ENCODE measurements at regions not wholly inside any gene's neighbourhood (a gene's known extent, or its start where the extent isn't known, plus 50 kb on each side); places are given as distances from the start of the nearest gene placed in this dataset.

DNA sequence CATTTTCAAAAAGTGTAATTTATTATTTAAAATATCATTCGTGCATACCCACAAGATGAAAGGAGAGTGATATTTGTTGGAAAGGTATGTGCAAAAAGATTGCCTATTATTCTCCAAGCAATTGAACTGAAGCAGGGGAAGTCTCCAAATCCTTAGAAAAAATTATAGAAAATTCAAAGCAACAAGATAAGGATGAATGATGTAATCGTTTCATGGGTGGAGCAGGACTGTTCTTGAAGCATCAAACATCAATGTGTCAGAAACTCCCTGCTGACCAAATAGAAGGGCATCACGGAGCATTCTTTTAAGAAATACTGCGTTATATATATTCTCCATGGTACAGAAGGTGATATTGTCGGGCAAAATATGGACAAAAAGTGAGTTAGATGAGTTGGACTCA, 87.9 kb upstream of the SPAG17 start:
- Histone ChIP-seq H4K8ac (ENCODE audit: low read depth in 2 of 2, low read length in 2 of 2) (no peak overlapping the region), H4K20me1 (ENCODE audit: insufficient read depth, low read length) (no peaks in the 10 kb centered on the region), H3K23ac (ENCODE audit: low read depth, low read length) (no peak overlapping the region), H2AK5ac (ENCODE audit: low read depth, low read length) (no peak overlapping the region), H4K5ac (ENCODE audit: low read depth, low read length) (no peak overlapping the region), H2AK9ac (replicated peaks; ENCODE audit: low read depth, low read length, poor library complexity) (no peak overlapping the region), H3K4me2 (ENCODE audit: low read depth, low read length) (no peak overlapping the region), H3K27ac (ENCODE audit: insufficient read depth, low read length) (no peak overlapping the region), H2AFZ (replicated peaks; ENCODE audit: low read length, poor library complexity) (no peak overlapping the region), H2BK5ac (ENCODE audit: low read depth, low read length, poor library complexity, severe bottlenecking) (no peak overlapping the region), H3K9me1 (ENCODE audit: insufficient read depth, low read length) (no peaks in the 10 kb centered on the region), H3K4me1 (ENCODE audit: control insufficient read depth, insufficient read depth, low read length) (no peaks in the 10 kb centered on the region), H3K4me3 (ENCODE audit: insufficient read depth, low read depth, low read length) (no peak overlapping the region), H3K36me3 (ENCODE audit: control insufficient read depth, insufficient read depth, low read length) (no peaks in the 10 kb centered on the region), H4K91ac (ENCODE audit: insufficient read depth, low read depth, low read length) (no peak overlapping the region), H3K18ac (ENCODE audit: low read depth, low read length) (no peak overlapping the region), H2BK120ac (ENCODE audit: low read depth, low read length) (no peak overlapping the region), H3K9ac (ENCODE audit: low read depth, low read length) (no peak overlapping the region), H3K14ac (replicated peaks; ENCODE audit: low read depth, low read length) (no peak overlapping the region), H3K4ac (ENCODE audit: low read depth, low read length) (no peak overlapping the region), H3K79me1 (ENCODE audit: low read depth in 1 of 2, low read length in 2 of 2) (no peaks in the 10 kb centered on the region), H3K27me3 (ENCODE audit: control insufficient read depth, insufficient read depth, low read length) (no peaks in the 10 kb centered on the region), H3K56ac (ENCODE audit: extremely low read depth, insufficient read depth, low read length) (no peak overlapping the region), H2BK15ac (ENCODE audit: low read depth, low read length) (no peak overlapping the region), H3K9me3 (ENCODE audit: control insufficient read depth, insufficient read depth, low read length) (no peaks in the 10 kb centered on the region), H2BK20ac (ENCODE audit: low read depth, low read length) (no peak overlapping the region)
- BruUV-seq (replicated peaks): no TSS peak
- dilution Hi-C loops (cut with HindIII; ENCODE audit: low sequenced_read_pairs, unreplicated experiment) (no loop called here), in situ Hi-C loops (cut with MboI; ENCODE audit: low sequenced_read_pairs) (no loop called here), intact Hi-C loops (cut with micrococcal nuclease) (no loop called here)
- ATAC-seq (ENCODE audit: low read depth): no peak
- no CpG with 5 or more reads among the region's 5 CpGs for WGBS, 2 experiments (ENCODE audit: extremely low coverage in 2 of 2, insufficient read length in 1 of 2)
- CTCF ChIA-PET: no interaction called here
- DNase-seq: no peak
- no peak for TF ChIP-seq FOS (IDR thresholded peaks at IDR 0.05; ENCODE audit: low read depth, low read length)
- no peak for TF ChIP-seq RCOR1 (IDR thresholded peaks at IDR 0.05; ENCODE audit: insufficient replicate concordance, low read length)
- no peak for TF ChIP-seq BHLHE40 (IDR thresholded peaks at IDR 0.05; ENCODE audit: low read depth, low read length)
- no peak for TF ChIP-seq MAZ (IDR thresholded peaks at IDR 0.05; ENCODE audit: borderline replicate concordance, low read depth, low read length)
- no peak for TF ChIP-seq POLR2A (IDR thresholded peaks at IDR 0.05; ENCODE audit: low read depth, low read length)
- TF ChIP-seq MAFK (IDR thresholded peaks at IDR 0.05; ENCODE audit: low read depth, low read length): no peak
- no peak for TF ChIP-seq MXI1 (IDR thresholded peaks at IDR 0.05; ENCODE audit: borderline replicate concordance, low read depth, low read length)
- no peak for TF ChIP-seq USF2 (IDR thresholded peaks at IDR 0.05; ENCODE audit: low read depth, low read length)
- POLR2A ChIA-PET (ENCODE audit: unreplicated experiment): no interaction called here
